ENCODE measurements at regions not wholly inside any gene's neighbourhood (a gene's known extent, or its start where the extent isn't known, plus 50 kb on each side); places are given as distances from the start of the nearest gene placed in this dataset.

DNA sequence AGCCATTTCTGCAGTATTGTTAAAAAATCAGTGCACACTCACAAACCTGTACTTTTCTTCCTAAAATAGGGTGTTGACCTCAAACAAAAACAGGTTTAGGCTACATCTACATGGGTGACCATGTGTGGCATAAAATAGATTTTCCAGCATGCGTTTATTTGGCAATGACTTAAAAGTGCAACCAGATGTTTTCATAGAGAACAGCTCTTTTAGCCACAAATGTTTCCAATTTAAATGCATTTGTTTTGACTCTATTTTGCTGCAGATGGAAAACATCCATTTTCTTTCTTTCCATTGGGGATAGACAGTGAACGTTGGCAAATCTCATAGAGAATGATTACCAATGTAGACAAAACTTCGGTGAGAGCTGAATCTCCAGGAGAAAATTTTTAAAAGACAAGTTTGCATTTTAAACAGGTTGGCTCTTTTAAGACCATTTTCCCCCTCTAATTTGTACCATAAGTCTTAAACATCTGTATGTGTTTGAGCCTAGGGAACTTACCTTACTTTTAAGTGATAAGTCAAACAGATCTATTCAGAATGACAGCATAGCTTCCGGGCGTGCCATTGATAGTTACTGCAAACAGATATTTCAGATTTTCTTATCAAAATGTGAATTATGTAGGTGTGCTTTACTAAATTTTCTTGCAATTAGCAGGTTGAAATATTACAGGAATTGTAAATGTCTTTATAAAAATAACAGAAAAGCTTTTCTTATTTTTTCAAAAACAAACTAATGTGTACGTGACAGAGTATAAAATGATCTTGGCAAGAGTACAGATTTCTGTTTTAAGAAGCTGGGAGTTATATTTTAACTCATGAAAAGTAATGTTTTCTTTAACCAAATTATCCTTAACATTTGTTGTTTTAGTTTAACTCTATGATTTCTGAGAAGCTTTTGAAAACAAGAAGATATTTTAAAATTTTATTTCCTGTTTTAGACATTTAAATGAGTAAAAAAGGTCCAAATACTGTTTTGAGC lies 144.9 kb downstream of the HGF start:
- POLR2A ChIA-PET: no interaction called here
- no TSS peak for BruUV-seq (replicated peaks)
- no peak overlapping the region for H3K9ac ChIP-seq (ENCODE audit: insufficient read depth, low read depth, low read length)
- intact Hi-C loops (cut with micrococcal nuclease; ENCODE audit: unreplicated experiment): no loop called here
- H3K36me3 ChIP-seq (replicated peaks in 1 of 2; ENCODE audit: control insufficient read depth in 1 of 2, insufficient read depth in 2 of 2, low read length in 2 of 2): no peaks in the 10 kb centered on the region
- CTCF ChIA-PET (ENCODE audit: low intra/inter-chr PET ratio, low total read pairs): no interaction called here
- DNase-seq (ENCODE audit: low spot score) (no peak), FAIRE-seq (no peak), ATAC-seq (no peak)
- no peak overlapping the region for H2AFZ ChIP-seq (ENCODE audit: low read length)
- no peaks in the 10 kb centered on the region for H4K20me1 ChIP-seq (ENCODE audit: insufficient read depth, low read length)
- TF ChIP-seq ZNF484 (CRISPR knock-in tag; IDR thresholded peaks at IDR 0.05; ENCODE audit: borderline replicate concordance, low read depth) (no peak), ZIK1 (CRISPR knock-in tag; IDR thresholded peaks at IDR 0.05; ENCODE audit: borderline replicate concordance, low read depth) (no peak), ZNF362 (CRISPR knock-in tag; IDR thresholded peaks at IDR 0.05; ENCODE audit: borderline replicate concordance) (no peak), CREM (IDR thresholded peaks at IDR 0.05) (no peak), CREM (CRISPR knock-in tag; IDR thresholded peaks at IDR 0.05) (no peak), PRPF4 (IDR thresholded peaks at IDR 0.05; ENCODE audit: low read depth, low read length, poor library complexity, severe bottlenecking) (no peak), SRY (CRISPR knock-in tag; IDR thresholded peaks at IDR 0.05) (no peak), HNRNPL (IDR thresholded peaks at IDR 0.05; ENCODE audit: low read depth, low read length) (no peak), HIVEP1 (CRISPR knock-in tag; IDR thresholded peaks at IDR 0.05) (no peak), CHCHD3 (CRISPR knock-in tag; IDR thresholded peaks at IDR 0.05) (no peak)
- H3K27me3 ChIP-seq (ENCODE audit: control insufficient read depth in 1 of 2, insufficient read depth in 2 of 2, low read length in 2 of 2): no peaks in the 10 kb centered on the region
- in situ Hi-C loops (cut with HindIII; ENCODE audit: extremely low pct_ligation_motif_present, low pct_unique_long_range_greater_than_20kb): no loop called here
- no peak overlapping the region for H3K4me3 ChIP-seq (replicated peaks in 1 of 3; ENCODE audit: insufficient read depth in 1 of 3, low read depth in 2 of 3, low read length in 3 of 3)
- H3K79me2 ChIP-seq (ENCODE audit: insufficient read depth, low read length): no peaks in the 10 kb centered on the region
- 10% methylated on average over 6 of the region's 6 CpGs for WGBS (ENCODE audit: low lambda C conversion rate)
- H3K4me1 ChIP-seq (ENCODE audit: insufficient read depth, low read length): peaks cover 18% of the 10 kb centered on the region
- no peak overlapping the region for H3K27ac ChIP-seq (ENCODE audit: extremely low read length, insufficient read depth, low read length)
- no peaks in the 10 kb centered on the region for H3K9me3 ChIP-seq (ENCODE audit: low read length)
- no peak overlapping the region for H3K4me2 ChIP-seq (ENCODE audit: low read depth, low read length)

Data from HepG2 (cell line).